ENCODE measurements at regions not wholly inside any gene's neighbourhood (a gene's known extent, or its start where the extent isn't known, plus 50 kb on each side); places are given as distances from the start of the nearest gene placed in this dataset.

- TF ChIP-seq CTCF (IDR thresholded peaks at IDR 0.05; ENCODE audit: control extremely low read depth in 1 of 3, insufficient read depth in 1 of 3, low read depth in 1 of 3, low read length in 3 of 3) (no peak), POLR2A (IDR thresholded peaks at IDR 0.05; ENCODE audit: control extremely low read depth in 1 of 2, low read depth in 2 of 2, low read length in 2 of 2) (no peak), SUZ12 (IDR thresholded peaks at IDR 0.05; ENCODE audit: low read length) (no peak), CHD2 (IDR thresholded peaks at IDR 0.05; ENCODE audit: low read length) (no peak), ATF2 (IDR thresholded peaks at IDR 0.05; ENCODE audit: low read length) (no peak), RBBP5 (IDR thresholded peaks at IDR 0.05; ENCODE audit: borderline replicate concordance, low read depth, low read length) (no peak), SAP30 (IDR thresholded peaks at IDR 0.05; ENCODE audit: insufficient read depth, insufficient replicate concordance, low read length) (no peak), EZH2 (IDR thresholded peaks at IDR 0.05; ENCODE audit: low read depth, low read length, severe bottlenecking) (no peak), SIN3A (conservative IDR thresholded peaks at IDR 0.05 in 1 of 2, IDR thresholded peaks at IDR 0.05 in 1 of 2; ENCODE audit: low read depth in 1 of 2, low read length in 2 of 2) (no peak), POU5F1 (IDR thresholded peaks at IDR 0.05; ENCODE audit: low read depth, low read length) (no peak), CBX5 (IDR thresholded peaks at IDR 0.05; ENCODE audit: low read depth, low read length) (no peak), TEAD4 (IDR thresholded peaks at IDR 0.05; ENCODE audit: low read depth, low read length) (no peak), GABPA (IDR thresholded peaks at IDR 0.05; ENCODE audit: borderline replicate concordance, insufficient read depth, low read length) (no peak)
Observed at GRCh38 chrX:87064502-87064901, 453.1 kb upstream of the KLHL4 start.
